ENCODE measurements at regions not wholly inside any gene's neighbourhood (a gene's known extent, or its start where the extent isn't known, plus 50 kb on each side); places are given as distances from the start of the nearest gene placed in this dataset.

- TF ChIP-seq EP300 (IDR thresholded peaks at IDR 0.05), result no peak
- TF ChIP-seq CTCF (IDR thresholded peaks at IDR 0.05), result no peak
Observed at GRCh38 chr17:34485999-34486398, 93.4 kb upstream of the TMEM132E start.
